CD4-positive, alpha-beta T cell (primary cell): ENCODE measurements at regions not wholly inside any gene's neighbourhood (a gene's known extent, or its start where the extent isn't known, plus 50 kb on each side); places are given as distances from the start of the nearest gene placed in this dataset.
"Not testable (repeated sequence)": the region's sequence is repeated elsewhere in the genome, so short reads cannot be mapped to it uniquely, and the experiment has no call there.

Experiments
- ATAC-seq: fragments of 200-7000 bp; cut with Tn5 transposase; one replicate; pipeline ENCODE4 v1.10.0; 2022; ENCODE audit warnings: mild to moderate bottlenecking; ENCODE audit not compliant: poor library complexity
- CTCF ChIA-PET: fragments of 350-600 bp; sonication (Branson Sonifier 250); formaldehyde crosslinking; loops from one replicate; lab custom pipeline; 2021; ENCODE audit warnings: antibody characterized with exemption, inconsistent platforms; lab: Charles Lee
- POLR2A ChIA-PET: fragments of 350-600 bp; sonication (Branson Sonifier 250); formaldehyde crosslinking; loops from one replicate; lab custom pipeline; 2021; ENCODE audit warnings: antibody characterized with exemption, inconsistent platforms; lab: Charles Lee
- DNase-seq, 14 experiments: peaks; one replicate each; pipeline ENCODE4 v3.0.0-alpha.2; 2013 to 2020; ENCODE audit warnings: mixed read lengths in 2 of 14
- H3K27ac ChIP-seq, 2 donors: one replicate each; pipeline versions ENCODE4 v1.5.1 to v1.7.0; 2013; ENCODE audit warnings: low read length in 2 of 2, low read depth in 1 of 2, mild to moderate bottlenecking in 1 of 2
- H3K27me3 ChIP-seq, 2 experiments: 1 replicate in 1 of 2; 2 replicates in 1 of 2; pipeline versions ENCODE4 v1.6.1 to v1.7.0; 2013; ENCODE audit warnings: low read length in 2 of 2, control low read depth in 1 of 2, mild to moderate bottlenecking in 1 of 2, moderate library complexity in 1 of 2; ENCODE audit not compliant: insufficient read depth in 2 of 2, control insufficient read depth in 1 of 2
- H3K36me3 ChIP-seq: one replicate; pipeline ENCODE4 v1.6.1; 2013; ENCODE audit warnings: low read length, control low read depth; ENCODE audit not compliant: insufficient read depth
- H3K4me1 ChIP-seq: one replicate; pipeline ENCODE4 v1.6.1; 2013; ENCODE audit warnings: low read length, control low read depth; ENCODE audit not compliant: insufficient read depth
- H3K4me3 ChIP-seq: one replicate; pipeline ENCODE4 v1.5.1; 2013; ENCODE audit warnings: mild to moderate bottlenecking, low read length, moderate library complexity
- H3K9me3 ChIP-seq, 2 experiments: 1 replicate in 1 of 2; 2 replicates in 1 of 2; pipeline versions ENCODE4 v1.6.1 to v1.7.0; 2013; ENCODE audit warnings: low read length in 2 of 2, mild to moderate bottlenecking in 2 of 2, control low read depth in 1 of 2, moderate library complexity in 1 of 2; ENCODE audit not compliant: control insufficient read depth in 1 of 2, insufficient read depth in 1 of 2
- H3K27ac Mint-ChIP-seq: one replicate; pipeline ENCODE4 v1.8.0; 2020; ENCODE audit warnings: mixed read lengths
- H3K27me3 Mint-ChIP-seq: one replicate; pipeline ENCODE4 v1.8.0; 2021; ENCODE audit warnings: mixed read lengths
- H3K36me3 Mint-ChIP-seq: one replicate; pipeline ENCODE4 v1.8.0; 2021; ENCODE audit warnings: low read depth, mixed read lengths
- H3K4me1 Mint-ChIP-seq: one replicate; pipeline ENCODE4 v1.8.0; 2021; ENCODE audit warnings: low read depth, mixed read lengths
- H3K4me3 Mint-ChIP-seq: one replicate; pipeline ENCODE4 v1.8.0; 2020; ENCODE audit warnings: mild to moderate bottlenecking, mixed read lengths
- H3K9me3 Mint-ChIP-seq: one replicate; pipeline ENCODE4 v1.8.0; 2020; ENCODE audit warnings: mixed read lengths
- intact Hi-C, 2 experiments: fragments of 100-400 bp; cut with DNase I in 1 of 2; cut with micrococcal nuclease in 1 of 2; formaldehyde crosslinking; loops; one replicate each; pipeline versions ENCODE4 v1.15.1 to v1.9.0; 2023 to 2025; cut with DNase I, micrococcal nuclease
- TF ChIP-seq, protein P1 (sequence below): fragments of 200-600 bp; IDR thresholded peaks from one replicate; pipeline ENCODE4 v1.8.0; 2022; ENCODE audit warnings: antibody characterized with exemption, mild to moderate bottlenecking

DNA sequence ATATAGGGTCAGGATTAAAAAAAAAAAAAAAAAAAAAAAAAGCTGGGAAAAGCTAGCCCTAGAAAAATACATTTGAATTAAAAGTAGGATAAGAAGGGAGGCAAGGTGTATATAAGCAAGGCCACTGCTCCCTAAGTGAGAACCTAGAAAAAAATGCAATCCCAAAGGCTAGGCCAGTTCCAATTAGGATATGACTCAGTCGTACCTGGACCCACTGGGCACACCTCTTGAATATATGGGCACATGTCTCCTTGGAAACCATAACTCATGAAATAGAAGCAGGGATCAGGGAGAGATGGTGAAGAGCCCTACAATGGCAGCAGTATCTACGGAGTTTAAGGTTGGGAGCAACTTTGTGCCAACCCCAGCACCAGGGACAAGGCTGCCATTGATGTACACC lies 314.1 kb upstream of the IL12A start:
- Histone ChIP-seq H3K4me1 (no peaks in the 10 kb centered on the region), H3K4me3 (no peak overlapping the region), H3K27me3 (no peaks in the 10 kb centered on the region), H3K9me3 (no peaks in the 10 kb centered on the region), H3K27ac (no peak overlapping the region), H3K36me3 (no peaks in the 10 kb centered on the region)
- no peak overlapping the region for H3K27ac Mint-ChIP-seq
- no peaks in the 10 kb centered on the region for H3K36me3 Mint-ChIP-seq
- intact Hi-C loops, result no loop called here
- TF ChIP-seq, protein P1, sequence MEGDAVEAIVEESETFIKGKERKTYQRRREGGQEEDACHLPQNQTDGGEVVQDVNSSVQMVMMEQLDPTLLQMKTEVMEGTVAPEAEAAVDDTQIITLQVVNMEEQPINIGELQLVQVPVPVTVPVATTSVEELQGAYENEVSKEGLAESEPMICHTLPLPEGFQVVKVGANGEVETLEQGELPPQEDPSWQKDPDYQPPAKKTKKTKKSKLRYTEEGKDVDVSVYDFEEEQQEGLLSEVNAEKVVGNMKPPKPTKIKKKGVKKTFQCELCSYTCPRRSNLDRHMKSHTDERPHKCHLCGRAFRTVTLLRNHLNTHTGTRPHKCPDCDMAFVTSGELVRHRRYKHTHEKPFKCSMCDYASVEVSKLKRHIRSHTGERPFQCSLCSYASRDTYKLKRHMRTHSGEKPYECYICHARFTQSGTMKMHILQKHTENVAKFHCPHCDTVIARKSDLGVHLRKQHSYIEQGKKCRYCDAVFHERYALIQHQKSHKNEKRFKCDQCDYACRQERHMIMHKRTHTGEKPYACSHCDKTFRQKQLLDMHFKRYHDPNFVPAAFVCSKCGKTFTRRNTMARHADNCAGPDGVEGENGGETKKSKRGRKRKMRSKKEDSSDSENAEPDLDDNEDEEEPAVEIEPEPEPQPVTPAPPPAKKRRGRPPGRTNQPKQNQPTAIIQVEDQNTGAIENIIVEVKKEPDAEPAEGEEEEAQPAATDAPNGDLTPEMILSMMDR, result no peak
- POLR2A ChIA-PET, result no interaction called here
- H3K27me3 Mint-ChIP-seq, result no peaks in the 10 kb centered on the region
- DNase-seq (no peak), ATAC-seq (no peak)
- no peaks in the 10 kb centered on the region for H3K9me3 Mint-ChIP-seq
- CTCF ChIA-PET, result no interaction called here
- no peak overlapping the region for H3K4me3 Mint-ChIP-seq
- no peaks in the 10 kb centered on the region for H3K4me1 Mint-ChIP-seq

DNA sequence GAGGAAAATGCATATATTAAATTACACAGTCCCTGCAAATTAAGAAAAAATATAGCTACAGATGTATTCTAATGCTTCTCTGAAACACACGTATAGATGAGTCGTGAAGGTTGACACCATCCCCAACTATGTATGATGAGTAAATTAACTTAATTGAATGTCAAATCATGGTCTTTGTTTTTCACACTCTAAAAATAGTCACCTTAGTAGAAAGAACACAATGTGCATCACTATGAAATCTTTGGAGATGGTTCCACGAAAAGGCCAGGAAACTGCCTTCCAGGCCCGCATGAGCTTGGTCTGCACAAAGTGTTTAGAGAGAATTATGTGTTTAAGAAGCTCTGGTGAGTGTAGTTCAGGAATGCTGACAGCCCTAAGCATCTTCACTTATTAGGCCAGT lies 313.4 kb upstream of the IL12A start:
- no peaks in the 10 kb centered on the region for H3K27me3 Mint-ChIP-seq
- Histone ChIP-seq H3K27me3 (no peaks in the 10 kb centered on the region), H3K36me3 (no peaks in the 10 kb centered on the region), H3K4me1 (no peaks in the 10 kb centered on the region), H3K9me3 (no peaks in the 10 kb centered on the region), H3K4me3 (no peak overlapping the region), H3K27ac (no peak overlapping the region)
- no peak overlapping the region for H3K4me3 Mint-ChIP-seq
- intact Hi-C loops, result no loop called here
- no peak overlapping the region for H3K27ac Mint-ChIP-seq
- CTCF ChIA-PET, result no interaction called here
- no peaks in the 10 kb centered on the region for H3K9me3 Mint-ChIP-seq
- no peaks in the 10 kb centered on the region for H3K4me1 Mint-ChIP-seq
- POLR2A ChIA-PET, result no interaction called here
- ATAC-seq, result no peak
- no peak for DNase-seq
- no peaks in the 10 kb centered on the region for H3K36me3 Mint-ChIP-seq
- TF ChIP-seq, protein P1, result no peak

DNA sequence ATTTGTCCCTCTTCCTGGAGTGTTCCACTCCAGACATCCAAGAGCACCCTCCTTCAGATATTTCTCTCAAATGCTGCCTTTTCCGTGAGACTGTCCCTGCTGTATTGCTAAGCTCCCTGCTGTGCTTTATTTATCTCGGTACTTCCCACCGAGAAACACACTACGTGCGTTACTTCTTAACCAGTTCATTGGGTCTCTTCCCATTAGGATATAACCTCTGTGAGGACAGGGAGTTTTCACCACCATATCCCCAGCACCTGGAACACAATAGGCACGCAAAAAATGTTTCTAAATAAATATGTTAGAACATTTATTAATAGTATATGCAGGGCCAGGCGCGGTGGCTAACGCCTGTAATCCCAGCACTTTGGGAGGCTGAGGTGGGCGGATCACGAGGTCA lies 308.7 kb upstream of the IL12A start:
- Histone ChIP-seq H3K27ac (no peak overlapping the region), H3K9me3 (no peaks in the 10 kb centered on the region), H3K4me1 (no peaks in the 10 kb centered on the region), H3K27me3 (no peaks in the 10 kb centered on the region), H3K36me3 (no peaks in the 10 kb centered on the region), H3K4me3 (no peak overlapping the region)
- Mint-ChIP-seq H3K27me3 (no peaks in the 10 kb centered on the region), H3K4me3 (no peak overlapping the region), H3K27ac (no peak overlapping the region), H3K36me3 (no peaks in the 10 kb centered on the region), H3K9me3 (peaks cover 5% of the 10 kb centered on the region), H3K4me1 (no peaks in the 10 kb centered on the region)
- POLR2A ChIA-PET, result no interaction called here
- intact Hi-C loops, result no loop called here
- DNase-seq, result no peak
- ATAC-seq, result no peak
- CTCF ChIA-PET, result no interaction called here
- TF ChIP-seq, protein P1, result no peak

DNA sequence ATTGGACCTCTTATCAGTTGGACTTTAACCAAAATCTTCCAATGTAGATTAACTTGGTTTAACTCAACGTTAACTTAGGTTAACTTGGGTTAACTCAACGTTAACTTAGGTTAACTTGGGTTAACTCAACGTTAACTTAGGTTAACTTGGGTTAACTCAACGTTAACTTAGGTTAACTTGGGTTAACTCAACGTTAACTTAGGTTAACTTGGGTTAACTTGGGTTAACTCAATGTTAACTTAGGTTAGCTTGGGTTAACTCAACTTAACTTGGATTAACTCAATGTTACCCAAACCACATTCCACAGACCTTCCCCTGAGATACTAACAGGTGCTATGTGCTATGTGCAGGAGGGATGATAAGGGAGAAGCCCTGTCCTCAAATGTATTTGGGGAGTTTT lies 306.9 kb upstream of the IL12A start:
- H3K27ac ChIP-seq, CTCF ChIA-PET, H3K4me3 Mint-ChIP-seq, H3K36me3 ChIP-seq, ATAC-seq, H3K36me3 Mint-ChIP-seq, H3K4me1 ChIP-seq, H3K27me3 Mint-ChIP-seq, H3K4me3 ChIP-seq, DNase-seq, POLR2A ChIA-PET, H3K4me1 Mint-ChIP-seq, intact Hi-C loops, H3K9me3 ChIP-seq, H3K27me3 ChIP-seq, H3K27ac Mint-ChIP-seq, H3K9me3 Mint-ChIP-seq: not testable (repeated sequence)
